ENCODE measurements at regions not wholly inside any gene's neighbourhood (a gene's known extent, or its start where the extent isn't known, plus 50 kb on each side); places are given as distances from the start of the nearest gene placed in this dataset.
"Not testable (repeated sequence)": the region's sequence is repeated elsewhere in the genome, so short reads cannot be mapped to it uniquely, and the experiment has no call there.

DNA sequence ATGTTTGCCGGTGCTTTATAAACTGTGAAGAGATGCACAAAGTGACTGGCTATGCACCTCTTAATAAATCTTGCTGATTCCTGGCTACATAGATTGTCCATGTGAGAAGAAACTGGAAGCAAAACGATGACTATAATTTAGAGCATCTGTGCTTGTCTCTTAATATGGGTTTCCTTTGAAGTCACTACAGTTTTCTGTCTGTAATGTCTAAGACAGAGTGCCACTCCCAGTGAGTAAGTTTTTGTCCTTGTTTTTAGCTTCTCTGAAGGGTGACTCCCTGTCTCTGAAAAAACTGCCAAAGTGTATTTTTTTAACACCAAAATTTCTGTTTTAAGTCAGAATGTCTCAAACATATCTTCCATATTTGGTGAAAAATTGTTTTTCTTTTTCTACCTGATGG lies 175.1 kb downstream of the FASLG start:
- FAIRE-seq (no peak), DNase-seq (ENCODE audit: low read depth) (no peak)
- TF ChIP-seq, protein P1, sequence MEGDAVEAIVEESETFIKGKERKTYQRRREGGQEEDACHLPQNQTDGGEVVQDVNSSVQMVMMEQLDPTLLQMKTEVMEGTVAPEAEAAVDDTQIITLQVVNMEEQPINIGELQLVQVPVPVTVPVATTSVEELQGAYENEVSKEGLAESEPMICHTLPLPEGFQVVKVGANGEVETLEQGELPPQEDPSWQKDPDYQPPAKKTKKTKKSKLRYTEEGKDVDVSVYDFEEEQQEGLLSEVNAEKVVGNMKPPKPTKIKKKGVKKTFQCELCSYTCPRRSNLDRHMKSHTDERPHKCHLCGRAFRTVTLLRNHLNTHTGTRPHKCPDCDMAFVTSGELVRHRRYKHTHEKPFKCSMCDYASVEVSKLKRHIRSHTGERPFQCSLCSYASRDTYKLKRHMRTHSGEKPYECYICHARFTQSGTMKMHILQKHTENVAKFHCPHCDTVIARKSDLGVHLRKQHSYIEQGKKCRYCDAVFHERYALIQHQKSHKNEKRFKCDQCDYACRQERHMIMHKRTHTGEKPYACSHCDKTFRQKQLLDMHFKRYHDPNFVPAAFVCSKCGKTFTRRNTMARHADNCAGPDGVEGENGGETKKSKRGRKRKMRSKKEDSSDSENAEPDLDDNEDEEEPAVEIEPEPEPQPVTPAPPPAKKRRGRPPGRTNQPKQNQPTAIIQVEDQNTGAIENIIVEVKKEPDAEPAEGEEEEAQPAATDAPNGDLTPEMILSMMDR (IDR thresholded peaks at IDR 0.05; ENCODE audit: insufficient read depth, low read length, severe bottlenecking): no peak
- no peaks in the 10 kb centered on the region for H3K36me3 ChIP-seq (ENCODE audit: control insufficient read depth, insufficient read depth, low read length)
- no peak overlapping the region for H3K4me3 ChIP-seq (ENCODE audit: low read depth, low read length)
- H3K27me3 ChIP-seq (ENCODE audit: control insufficient read depth, insufficient read depth, low read length): no peaks in the 10 kb centered on the region

DNA sequence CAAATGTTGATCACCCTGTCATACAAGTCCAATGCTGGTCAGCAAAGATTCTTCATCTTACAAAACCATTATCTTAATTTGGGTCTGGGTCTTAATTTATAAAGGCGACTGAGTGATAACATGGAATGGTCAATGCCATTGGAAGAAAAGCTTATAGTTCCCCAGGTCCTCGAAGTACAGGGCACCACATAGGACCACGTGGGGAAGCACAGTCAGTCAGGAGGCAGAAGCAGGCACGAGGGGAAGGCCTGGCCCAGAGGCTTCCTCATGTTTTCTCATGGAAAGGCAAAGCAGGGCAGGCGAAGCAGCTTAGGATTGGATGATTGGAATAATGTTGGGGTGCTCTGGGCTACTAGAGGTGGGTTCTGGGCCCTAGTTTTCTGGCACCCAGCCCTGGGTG lies 175.7 kb downstream of the FASLG start:
- TF ChIP-seq, protein P1 (IDR thresholded peaks at IDR 0.05; ENCODE audit: insufficient read depth, low read length, severe bottlenecking): no peak
- no peak for FAIRE-seq
- DNase-seq (ENCODE audit: low read depth): no peak

DNA sequence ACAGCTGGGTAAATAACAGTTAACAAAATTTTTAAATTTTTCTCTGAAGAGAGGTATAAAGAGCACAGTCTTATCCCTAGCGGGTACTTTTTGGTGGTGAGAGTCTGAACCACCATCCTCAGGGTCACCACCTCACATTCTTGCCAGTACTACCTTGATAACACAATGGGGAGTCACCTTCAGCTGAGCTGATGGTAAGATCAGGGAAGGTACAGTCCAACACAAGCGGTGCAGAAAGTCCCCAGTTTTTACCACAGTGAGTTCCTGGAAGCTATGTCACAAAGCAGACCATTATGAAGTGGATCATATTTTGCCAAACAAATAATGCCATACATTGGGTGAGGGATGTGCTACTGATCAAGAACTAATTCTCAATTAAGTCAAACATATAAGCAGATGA lies 176.9 kb downstream of the FASLG start:
- peak; percentile 36 for FAIRE-seq
- TF ChIP-seq, protein P1 (IDR thresholded peaks at IDR 0.05; ENCODE audit: insufficient read depth, low read length, severe bottlenecking): no peak
- Histone ChIP-seq H3K36me3 (ENCODE audit: control insufficient read depth, insufficient read depth, low read length) (no peaks in the 10 kb centered on the region), H3K27me3 (ENCODE audit: control insufficient read depth, insufficient read depth, low read length) (no peaks in the 10 kb centered on the region), H3K4me3 (ENCODE audit: low read depth, low read length) (no peak overlapping the region)
- DNase-seq (ENCODE audit: low read depth): no peak

More for the DNA sequence above, 175.7 kb downstream of the FASLG start:
- Histone ChIP-seq H3K36me3 (ENCODE audit: control insufficient read depth, insufficient read depth, low read length) (no peaks in the 10 kb centered on the region), H3K27me3 (ENCODE audit: control insufficient read depth, insufficient read depth, low read length) (no peaks in the 10 kb centered on the region), H3K4me3 (ENCODE audit: low read depth, low read length) (no peak overlapping the region)

DNA sequence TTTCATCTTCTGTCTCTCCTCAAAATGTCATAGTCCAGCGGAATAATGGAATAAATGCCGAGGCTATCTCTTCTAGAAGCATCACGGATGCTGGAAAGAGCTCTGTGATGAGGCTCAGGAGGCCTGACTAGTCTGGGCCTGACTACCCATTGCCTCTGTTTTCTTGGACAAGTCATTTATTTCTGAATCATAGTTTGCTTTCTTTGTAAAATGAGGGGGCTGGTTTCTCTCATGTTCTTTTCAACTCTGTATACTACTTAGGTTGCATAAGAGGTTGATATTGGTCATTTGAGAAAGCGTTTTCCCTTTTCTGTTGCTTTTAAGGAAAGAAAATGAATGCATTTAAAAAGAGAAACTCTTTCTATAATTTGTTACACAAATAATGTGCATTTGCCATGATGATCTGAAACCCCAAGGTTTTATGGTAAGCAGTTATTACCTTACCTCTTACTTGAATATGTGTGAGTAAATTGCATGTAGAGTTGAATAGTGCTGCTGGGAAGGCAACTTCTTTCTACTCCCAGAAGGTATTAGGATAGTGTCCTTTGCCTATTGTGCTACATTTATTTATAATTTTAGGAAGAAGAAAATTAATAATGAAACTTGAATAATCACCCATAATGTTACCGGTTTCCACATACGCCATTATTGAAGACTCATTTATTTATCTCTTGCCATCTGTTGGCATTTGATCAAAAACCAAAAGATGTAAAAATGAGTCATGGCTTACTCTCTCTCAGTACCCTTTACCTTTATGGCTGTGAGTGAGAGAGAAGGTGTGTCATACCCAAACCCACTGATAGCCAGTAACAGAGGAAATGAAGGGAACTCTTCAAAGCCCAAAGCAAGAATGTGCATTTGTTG lies 179.1 kb downstream of the FASLG start:
- FAIRE-seq (no peak), DNase-seq (ENCODE audit: low read depth) (peak; percentile 96)
- no peaks in the 10 kb centered on the region for H3K27me3 ChIP-seq (ENCODE audit: control insufficient read depth, insufficient read depth, low read length)
- H3K36me3 ChIP-seq (ENCODE audit: control insufficient read depth, insufficient read depth, low read length): no peaks in the 10 kb centered on the region
- no peak overlapping the region for H3K4me3 ChIP-seq (ENCODE audit: low read depth, low read length)
- TF ChIP-seq, protein P1 (IDR thresholded peaks at IDR 0.05; ENCODE audit: insufficient read depth, low read length, severe bottlenecking): no peak

DNA sequence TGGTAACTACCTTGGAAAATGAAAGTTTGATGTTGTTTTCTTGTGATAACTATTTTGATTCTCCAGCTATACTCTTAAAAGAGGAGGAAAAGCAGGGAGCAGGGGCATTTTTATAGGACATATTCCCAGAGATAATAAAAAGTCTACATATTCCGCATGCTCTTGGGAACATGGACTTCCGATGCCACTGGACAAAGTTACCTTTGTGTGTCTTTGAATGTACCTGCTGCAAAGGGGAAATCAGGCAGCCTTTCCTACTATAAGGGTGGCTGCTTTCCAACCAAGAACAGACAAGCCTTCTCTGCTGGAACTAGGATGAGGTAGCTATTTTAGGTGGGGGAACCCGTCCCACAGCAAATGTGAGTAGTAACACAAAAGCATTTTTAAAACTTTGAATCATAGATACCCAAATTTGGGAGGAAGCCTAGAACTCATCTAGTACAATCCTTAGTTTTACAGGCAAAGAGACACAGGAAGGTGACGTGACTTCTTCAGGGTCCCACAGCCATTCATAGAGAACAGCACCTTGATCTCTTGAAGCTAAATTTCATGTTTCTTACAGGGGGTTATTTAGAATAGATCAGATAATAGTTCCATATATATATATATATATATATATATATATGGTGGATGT lies 179.9 kb downstream of the FASLG start:
- Histone ChIP-seq H3K36me3 (ENCODE audit: control insufficient read depth, insufficient read depth, low read length) (no peaks in the 10 kb centered on the region), H3K27me3 (ENCODE audit: control insufficient read depth, insufficient read depth, low read length) (no peaks in the 10 kb centered on the region), H3K4me3 (ENCODE audit: low read depth, low read length) (no peak overlapping the region)
- TF ChIP-seq, protein P1 (IDR thresholded peaks at IDR 0.05; ENCODE audit: insufficient read depth, low read length, severe bottlenecking): no peak
- FAIRE-seq (no peak), DNase-seq (ENCODE audit: low read depth) (no peak)

DNA sequence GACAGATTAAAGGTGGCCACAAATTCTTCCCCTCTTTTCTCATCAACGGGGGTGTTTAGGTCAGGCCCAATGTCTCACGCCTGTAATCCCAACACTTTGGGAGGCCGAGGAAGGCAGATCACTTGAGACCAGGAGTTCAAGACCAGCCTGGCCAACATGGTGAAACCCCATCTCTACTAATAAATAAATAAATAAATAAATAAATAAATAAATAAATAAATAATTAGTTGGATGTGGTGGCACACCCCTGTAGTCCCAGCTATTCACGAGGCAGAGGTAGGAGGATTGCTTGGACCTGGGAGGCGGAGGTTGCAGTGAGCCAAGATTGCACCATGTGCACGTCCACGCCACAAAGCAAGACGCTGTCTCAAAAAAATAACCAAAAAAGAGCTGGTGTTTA lies 180.7 kb downstream of the FASLG start:
- FAIRE-seq; DNase-seq (ENCODE audit: low read depth); H3K36me3 ChIP-seq (ENCODE audit: control insufficient read depth, insufficient read depth, low read length); H3K27me3 ChIP-seq (ENCODE audit: control insufficient read depth, insufficient read depth, low read length); H3K4me3 ChIP-seq (ENCODE audit: low read depth, low read length): not testable (repeated sequence)

All from bronchial epithelial cell (primary cell).